ENCODE measurements at regions not wholly inside any gene's neighbourhood (a gene's known extent, or its start where the extent isn't known, plus 50 kb on each side); places are given as distances from the start of the nearest gene placed in this dataset.

DNA sequence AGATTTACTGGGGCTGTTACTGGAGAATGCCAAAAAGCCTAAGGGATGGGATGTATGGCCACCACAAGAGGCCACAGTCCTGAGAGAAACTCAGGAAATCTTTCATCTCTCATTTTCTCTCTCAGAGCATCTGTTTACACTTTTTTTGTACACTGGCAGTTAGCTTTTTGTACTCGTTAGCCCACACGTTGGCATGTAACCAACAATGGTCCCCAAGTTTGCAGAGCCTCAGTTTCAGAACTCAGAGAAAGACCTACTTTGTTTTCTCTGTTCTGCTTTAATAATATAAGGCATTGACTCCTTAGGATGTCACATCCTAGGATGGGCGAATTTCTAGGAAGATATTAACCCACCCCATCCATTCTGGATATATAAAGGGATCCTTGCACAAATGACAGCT is 183.5 kb downstream of the SUCNR1 start:
- DNase-seq: no peak

GRCh38 chr3:152058856-152059255 is 185.4 kb downstream of the SUCNR1 start:
- DNase-seq: no peak

DNA sequence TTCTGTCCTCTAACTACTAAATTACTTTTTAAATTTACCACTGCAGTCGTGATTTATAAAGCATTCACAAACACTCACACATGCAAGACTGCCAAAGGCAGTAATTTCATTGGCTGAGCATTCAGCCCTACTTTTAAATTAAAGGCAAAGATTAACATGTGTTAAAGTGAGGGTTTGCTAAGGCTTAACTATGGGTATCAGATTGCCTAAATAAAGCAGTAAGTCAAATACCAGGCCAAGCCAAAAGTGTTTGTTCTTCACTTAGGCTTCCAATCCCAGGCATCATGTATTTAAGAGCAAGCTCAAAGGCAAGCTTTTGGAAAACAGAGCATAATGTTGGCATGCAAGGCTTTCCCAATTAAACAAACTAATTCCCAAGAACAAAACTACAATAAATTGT is 187.3 kb downstream of the SUCNR1 start:
- DNase-seq: peak; percentile 87

DNA sequence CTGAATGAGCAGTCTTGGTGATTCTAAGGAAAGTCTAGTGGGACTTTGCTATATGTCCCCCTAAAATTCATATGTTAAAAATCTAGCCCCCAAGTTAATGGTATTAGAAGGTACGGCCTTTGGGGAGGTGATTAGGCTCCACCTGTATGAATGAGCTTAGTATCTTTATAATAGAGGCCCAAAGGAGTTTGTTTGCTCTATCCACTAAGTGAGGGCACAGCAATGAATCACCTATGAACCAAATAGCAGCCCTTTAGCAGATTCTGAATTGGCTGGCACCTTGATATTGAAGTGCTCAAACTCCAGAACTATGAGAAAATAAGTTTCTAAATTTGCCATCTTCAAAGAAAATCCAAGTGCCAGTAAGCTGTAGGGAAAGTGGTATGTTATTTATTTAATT is 187.9 kb downstream of the SUCNR1 start:
- DNase-seq: peak; percentile 34

DNA sequence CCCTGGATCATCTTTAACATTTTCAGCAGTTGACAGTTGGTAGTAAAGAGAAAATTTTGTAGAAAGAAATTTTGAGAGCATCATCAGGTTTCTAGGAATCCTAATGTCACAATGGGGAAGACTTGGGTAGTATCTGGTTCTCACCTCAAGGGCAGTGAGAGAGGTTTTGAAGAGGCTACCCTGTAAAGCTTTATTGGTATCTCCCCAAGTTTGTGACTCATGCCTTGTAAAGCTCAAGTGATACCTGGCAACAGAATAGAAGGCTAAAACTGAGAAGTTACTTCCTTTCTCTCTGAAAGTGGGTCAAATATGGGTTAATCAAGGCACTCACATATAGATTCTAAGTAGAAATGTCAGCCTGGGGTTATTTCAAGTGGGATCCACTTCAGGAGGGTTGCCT is 196.4 kb downstream of the SUCNR1 start:
- no peak for DNase-seq

GRCh38 chr3:152071315-152071714 is 197.4 kb upstream of the MBNL1 start:
- DNase-seq: no peak

- peak; percentile 15 for DNase-seq
Observed at GRCh38 chr3:152071924-152072323, 196.8 kb upstream of the MBNL1 start.

DNA sequence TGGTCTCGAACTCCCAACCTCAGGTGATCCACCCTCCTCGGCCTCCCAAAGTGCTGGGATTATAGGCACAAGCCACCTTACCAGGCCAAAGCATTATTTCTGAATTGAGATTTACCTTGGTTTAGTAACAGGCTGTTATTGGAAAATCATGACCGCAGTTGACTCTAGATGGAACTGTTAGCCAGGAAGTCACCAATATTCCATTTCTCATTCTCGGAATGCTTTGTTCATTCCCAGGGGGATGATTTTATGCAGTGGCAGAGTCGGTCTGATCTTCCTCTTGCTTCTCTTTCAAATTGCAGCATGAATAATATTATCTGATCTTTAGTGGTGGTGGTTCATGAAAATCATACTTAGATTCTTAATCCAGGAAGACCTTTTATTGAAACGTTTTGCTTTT is 195.5 kb upstream of the MBNL1 start:
- no peak for DNase-seq

GRCh38 chr3:152076148-152076547 is 192.6 kb upstream of the MBNL1 start:
- DNase-seq: no peak

- no peak for DNase-seq
Observed at GRCh38 chr3:152079980-152080379, 188.7 kb upstream of the MBNL1 start.

- peak; percentile 15 for DNase-seq
Observed at GRCh38 chr3:152083135-152083534, 185.6 kb upstream of the MBNL1 start.

- no peak for DNase-seq
Observed at GRCh38 chr3:152084441-152085158, 184.1 kb upstream of the MBNL1 start.

DNA sequence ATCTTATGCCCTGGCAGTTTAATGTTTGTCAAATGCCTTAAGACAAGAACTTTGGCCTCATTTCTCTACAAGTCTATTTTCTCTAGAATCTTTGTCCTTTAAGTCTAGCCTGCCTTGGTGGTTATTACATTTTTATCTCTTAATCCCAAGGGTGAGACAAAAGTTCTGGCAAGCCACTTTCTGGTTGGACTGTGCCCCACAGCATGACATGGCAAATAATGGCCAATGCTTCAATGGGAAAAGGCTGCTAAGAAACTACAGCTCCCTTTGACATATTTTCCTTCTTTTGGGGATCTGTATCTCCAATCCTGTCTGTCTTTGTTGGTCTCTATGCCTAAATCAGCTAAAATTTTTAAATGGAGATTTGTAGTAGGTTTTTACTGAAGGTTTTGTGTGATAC is 181.6 kb upstream of the MBNL1 start:
- no peak for DNase-seq

DNA sequence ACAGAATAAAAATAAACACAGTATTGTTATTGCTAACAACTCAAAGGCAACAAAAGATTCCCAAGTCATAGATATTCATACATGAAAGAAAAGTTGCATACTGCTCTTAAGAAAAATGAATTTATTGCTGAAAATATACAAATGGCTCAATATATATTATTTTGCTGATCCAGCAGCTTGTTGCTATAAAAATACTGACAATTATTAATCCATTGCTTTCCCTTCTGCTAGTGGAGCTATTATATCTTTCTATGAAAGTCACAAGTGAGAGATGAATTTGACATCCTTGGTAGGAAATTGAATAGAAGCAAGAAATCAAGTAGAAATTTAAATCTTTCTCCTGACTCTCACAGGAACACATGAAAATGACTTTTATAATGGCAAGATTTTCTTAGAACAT is 179.2 kb upstream of the MBNL1 start:
- no peak for DNase-seq

GRCh38 chr3:152091725-152092124 is 177.0 kb upstream of the MBNL1 start:
- no peak for DNase-seq

GRCh38 chr3:152093901-152094300 is 174.8 kb upstream of the MBNL1 start:
- no peak for DNase-seq

DNA sequence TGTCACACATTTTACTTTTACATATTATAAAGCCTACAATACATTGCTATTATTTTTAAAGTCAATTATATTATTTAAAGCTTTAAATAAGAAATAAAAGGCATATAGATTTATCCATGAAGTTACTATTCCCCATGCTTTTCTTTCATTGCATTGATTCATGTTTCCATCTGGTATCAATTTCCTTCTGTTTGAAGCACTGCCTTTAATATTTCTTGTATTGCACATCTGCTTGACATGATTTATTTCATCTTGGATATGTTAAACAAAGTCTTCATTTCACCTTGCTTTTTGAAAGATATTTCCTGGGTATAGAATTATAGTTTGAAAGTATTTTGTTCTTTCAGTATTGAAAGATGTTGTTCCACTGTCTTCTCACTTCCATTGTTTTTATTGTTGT is 174.3 kb upstream of the MBNL1 start:
- no peak for DNase-seq

DNA sequence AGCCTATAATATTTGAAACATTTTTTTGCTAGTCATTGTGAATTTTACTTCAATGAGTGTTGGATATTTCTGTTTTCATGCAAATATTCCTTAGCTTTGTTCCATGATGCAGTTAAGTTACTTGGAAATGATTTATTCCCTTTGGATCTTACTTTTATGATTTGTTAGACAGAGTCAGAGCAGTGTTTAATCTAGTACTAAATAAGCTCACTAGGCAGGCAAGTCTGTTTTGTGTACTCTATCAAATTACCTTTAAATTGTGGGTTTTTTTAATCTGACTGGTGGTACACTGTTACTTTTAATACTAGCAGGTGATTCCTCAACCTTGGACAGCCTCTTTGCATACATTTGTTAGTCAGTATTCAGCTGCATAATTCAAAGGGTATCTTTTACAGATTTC is 173.3 kb upstream of the MBNL1 start:
- DNase-seq: no peak

DNA sequence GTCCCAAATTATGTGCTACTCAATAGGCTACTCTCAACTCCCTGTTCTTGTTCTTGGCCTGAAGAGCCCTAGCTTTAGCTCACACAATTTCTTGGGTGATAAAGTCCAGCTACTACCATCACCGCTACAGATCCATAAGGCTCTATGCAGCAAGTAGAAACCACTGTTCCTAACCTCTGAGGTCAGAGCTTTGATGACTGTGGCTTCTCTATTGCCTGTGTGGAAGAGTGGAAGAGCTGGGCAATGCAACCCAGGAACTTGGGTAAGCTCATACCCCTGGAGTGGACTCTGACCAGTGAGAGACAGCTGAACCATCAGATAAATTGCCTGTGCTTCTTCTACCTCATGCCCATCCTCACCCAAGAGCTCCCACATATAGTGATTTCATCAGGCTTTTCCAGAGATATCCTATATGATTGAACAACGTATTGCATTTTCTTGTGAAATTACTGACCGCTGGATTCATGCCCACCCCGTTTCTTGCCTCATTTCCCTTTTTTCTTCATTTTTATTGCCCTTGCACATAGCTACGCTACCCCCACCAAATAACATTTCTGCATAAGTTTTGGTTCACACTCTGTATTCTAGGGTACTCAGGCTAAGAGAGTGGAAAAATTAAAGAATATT is 172.3 kb upstream of the MBNL1 start:
- DNase-seq: no peak

DNA sequence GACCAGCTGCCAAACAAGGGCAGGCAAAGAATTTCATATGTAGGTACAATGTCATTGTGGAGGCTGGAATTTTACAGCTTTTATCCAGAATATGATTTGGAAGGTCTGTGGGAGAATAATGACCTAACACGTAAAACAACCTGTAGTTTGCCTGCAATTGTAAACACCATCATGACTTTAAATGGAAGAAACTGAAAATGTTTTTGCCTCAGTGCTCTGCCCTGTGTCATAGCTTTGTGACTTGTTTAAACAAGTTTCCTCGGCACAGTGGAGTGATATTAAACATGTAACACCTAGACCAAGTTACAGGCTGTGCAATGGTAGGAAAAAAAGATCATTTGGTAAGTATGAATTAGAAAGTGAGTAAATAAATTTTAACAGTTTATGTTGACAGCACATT is 171.6 kb upstream of the MBNL1 start:
- DNase-seq: no peak

DNA sequence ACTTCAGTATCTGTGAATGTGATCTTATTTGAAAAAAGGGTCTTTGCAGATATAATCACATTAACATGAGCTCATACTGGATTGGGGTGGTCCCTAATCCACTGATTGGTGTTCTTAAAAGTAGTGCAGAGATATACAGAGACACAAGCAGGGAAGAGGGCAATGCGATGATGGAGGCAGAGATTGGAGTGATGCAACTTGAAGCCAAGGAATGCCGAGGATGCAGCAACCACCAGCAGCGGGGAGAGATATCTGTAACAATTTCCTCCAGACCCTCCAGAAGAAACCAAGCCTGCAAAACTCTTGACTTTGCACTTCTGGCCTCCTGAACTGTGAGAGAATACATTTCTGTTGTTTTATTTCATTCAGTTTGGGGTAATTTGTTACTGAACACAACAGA is 171.0 kb upstream of the MBNL1 start:
- no peak for DNase-seq

DNA sequence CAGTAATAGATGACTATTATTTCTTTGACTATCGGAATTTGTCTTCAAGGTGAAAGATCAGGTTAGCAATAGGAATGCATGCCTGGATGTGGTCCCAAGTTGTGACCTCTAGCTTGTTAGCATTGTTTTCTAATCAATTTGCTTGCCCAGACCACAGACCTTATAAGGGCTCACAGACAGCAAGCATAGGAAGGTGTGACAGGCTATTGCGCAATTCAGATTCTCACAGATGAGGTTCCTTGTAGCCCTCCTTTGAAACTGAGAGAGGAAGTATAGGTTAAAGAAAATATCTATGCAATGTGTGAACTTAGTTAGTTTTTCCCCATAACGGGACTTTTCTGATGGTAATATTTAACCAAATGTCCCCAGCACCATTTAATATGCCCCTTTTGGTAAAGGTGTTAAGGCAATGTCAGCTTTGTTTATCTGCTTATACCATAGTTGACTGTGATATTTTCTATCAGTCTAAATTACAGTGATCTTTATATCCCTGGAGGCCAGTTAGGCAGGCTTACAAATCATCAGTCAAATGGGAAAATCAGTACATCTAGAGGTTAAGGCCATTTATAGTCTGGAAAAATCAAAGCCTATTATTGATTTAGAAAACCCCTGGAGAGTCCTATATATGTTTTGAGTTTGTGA is 168.1 kb upstream of the MBNL1 start:
- no peak for DNase-seq

DNA sequence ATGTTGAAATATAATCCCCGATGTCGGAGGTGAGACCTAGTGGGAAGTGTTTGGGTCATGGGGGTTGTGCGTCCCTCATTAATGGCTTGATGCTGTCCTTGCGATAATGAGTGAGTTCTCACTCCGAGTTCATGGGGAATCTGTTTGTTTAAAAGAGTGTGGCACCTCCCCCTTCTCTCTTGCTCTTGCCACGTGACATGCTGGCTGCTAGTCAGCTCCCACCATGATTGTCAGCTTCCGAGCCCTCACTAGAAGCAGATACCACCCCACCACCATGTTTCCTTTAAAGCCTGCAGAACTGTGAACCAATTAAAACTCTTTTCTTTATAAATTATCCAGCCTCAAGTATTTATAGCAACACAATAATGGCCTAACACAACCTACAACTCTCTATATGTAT is 166.3 kb upstream of the MBNL1 start:
- no peak for DNase-seq

- DNase-seq: no peak
Observed at GRCh38 chr3:152103257-152103656, 165.5 kb upstream of the MBNL1 start.

Data from NCI-H1092 treated with DMSO at 0.1 percent for 48 hours (cell line).